H54 (cell line): ENCODE measurements at regions not wholly inside any gene's neighbourhood (a gene's known extent, or its start where the extent isn't known, plus 50 kb on each side); places are given as distances from the start of the nearest gene placed in this dataset.
"Not testable (repeated sequence)": the region's sequence is repeated elsewhere in the genome, so short reads cannot be mapped to it uniquely, and the experiment has no call there.

Source experiments
- DNase-seq: peaks from one replicate; pipeline ENCODE4 v3.0.0; 2011; ENCODE audit warnings: low spot score, mixed read lengths; ENCODE audit not compliant: insufficient read length
- FAIRE-seq: peaks from 3 replicates; lab custom pipeline; 2011; peaks lifted over from hg19 to GRCh38; lab: Jason Lieb, UNC
- POLR2A ChIP-seq: IDR thresholded peaks from 2 replicates; pipeline ENCODE4 v1.6.1; 2011; ENCODE audit warnings: low read depth, mild to moderate bottlenecking, low read length

GRCh38 chr6:19719691-19720128, 117.5 kb upstream of the ID4 start:
- no peak for TF ChIP-seq POLR2A
- DNase-seq (no peak), FAIRE-seq (no peak)

DNA sequence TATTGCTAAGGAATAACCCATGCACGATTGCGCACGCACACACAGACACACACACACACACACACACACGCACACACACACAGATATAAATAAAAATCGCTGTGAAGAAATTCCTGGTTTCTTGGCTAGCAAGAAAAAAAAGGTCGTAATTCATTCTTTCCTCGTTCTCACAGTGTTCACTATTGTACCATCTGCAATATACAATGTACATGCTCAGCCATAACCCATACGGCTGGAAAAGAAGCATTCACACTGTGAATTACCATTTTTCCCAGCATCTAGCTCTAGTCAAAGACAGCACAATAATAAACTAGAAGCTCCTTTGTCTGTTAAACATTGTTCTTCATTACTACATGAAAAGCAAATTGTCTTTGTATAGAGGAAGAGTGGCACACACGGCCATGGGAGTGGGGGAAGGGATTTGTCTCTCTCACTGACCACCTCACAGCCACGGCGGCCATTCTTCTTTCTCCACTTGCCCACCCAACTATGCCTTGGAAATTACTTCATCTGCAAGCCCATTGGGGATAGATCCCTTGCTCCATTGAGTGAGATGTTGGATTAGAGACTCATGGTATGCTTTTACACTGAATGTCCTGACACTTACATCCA, 115.3 kb upstream of the ID4 start:
- no peak for DNase-seq
- TF ChIP-seq POLR2A = no peak
- FAIRE-seq = no peak

GRCh38 chr6:19722999-19723398, 114.2 kb upstream of the ID4 start:
- DNase-seq (no peak), FAIRE-seq (no peak)
- no peak for TF ChIP-seq POLR2A

DNA sequence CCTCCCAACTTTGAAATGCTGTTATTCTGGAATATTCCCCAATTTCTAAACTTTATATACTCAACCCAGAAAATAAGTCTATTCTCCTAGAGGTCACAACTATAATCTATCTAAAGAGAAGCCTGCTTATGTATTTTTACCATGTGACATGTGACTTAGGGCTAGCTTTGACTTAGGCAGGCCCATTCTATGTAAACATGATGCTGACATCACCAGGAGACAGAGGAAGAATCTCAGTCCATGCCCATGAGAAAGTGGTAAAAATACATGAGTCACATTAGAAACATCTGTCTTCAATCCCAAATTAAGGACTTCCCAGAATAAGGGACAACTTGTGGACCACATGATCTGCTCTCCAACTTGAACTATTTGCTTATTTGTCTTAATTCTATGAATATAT, 113.6 kb upstream of the ID4 start:
- no peak for FAIRE-seq
- TF ChIP-seq POLR2A = no peak
- DNase-seq = peak; percentile 9

DNA sequence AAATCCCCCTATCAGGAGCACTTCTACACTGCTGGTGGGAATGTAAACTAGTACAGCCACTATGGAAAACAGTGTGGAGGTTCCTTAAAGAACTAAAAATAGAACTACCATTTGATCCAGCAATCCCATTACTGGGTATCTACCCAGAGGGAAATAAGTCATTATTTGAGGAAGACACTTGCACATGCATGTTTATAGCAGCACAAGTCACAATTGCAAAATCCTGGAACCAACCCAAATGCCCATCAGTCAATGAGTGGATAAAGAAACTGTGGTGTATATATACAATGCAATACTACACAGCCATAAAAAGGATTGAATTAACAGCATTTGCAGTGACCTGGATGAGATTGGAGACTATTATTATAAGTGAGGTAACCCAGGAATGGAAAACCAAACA, 111.7 kb upstream of the ID4 start:
- not testable (repeated sequence) for FAIRE-seq, DNase-seq

DNA sequence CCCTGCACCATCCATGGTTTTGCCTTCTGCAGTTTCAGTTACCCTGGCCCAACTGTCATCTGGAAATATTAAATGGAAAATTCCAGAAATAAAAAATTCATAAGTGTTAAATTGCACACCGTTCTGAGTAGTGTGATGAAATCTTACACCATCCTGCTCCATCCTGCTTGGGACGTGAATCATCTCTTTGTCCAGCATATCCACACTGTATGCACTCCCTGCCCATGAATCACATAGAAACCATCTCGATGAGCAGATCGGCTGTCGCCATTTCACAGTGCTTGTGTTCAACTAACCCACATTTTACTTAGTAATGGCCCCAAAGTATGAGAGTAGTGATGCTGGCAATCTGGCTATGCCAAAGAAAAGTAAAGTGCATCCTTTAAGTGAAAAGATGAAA, 105.9 kb upstream of the ID4 start:
- no peak for TF ChIP-seq POLR2A
- FAIRE-seq (peak; percentile 96), DNase-seq (peak; percentile 27)

DNA sequence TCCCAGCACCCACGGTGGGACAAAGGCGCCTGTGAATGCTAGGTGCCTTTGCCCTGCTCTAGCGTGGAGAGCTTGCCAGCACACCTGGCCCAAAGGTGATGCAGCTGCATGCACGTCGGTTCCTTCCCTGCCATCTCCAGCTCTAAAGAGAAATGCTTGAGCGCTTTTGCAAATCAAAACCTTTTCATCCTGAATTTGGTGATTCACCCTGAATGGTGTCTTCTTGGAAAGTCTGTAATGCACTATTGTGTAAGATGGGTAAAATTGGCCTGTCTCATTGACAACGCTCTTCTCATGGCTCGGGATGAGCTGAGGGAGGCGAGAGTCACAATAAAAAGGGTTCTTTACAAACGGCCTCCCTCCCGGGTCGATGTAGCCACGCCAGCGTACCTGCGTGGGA, 103.1 kb upstream of the ID4 start:
- TF ChIP-seq POLR2A = no peak
- DNase-seq (no peak), FAIRE-seq (no peak)

DNA sequence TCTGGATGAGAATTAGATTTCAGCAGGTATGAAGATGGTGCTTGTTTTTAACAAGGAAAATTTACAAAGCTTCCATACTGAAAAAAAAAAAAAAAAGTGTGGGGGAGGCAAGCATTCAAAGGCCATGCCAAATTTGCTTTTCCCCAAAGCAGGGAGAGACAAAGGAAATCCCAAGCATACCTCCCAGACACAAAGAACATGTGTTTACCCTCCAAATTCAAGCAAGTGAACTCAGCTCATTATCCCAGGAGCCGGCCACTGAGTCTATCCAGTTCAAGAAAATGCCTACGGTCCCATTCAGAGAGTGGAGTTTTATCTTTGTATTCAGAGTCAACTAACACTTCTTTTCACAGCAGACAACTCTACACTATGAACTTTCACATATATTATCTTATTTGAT, 102.7 kb upstream of the ID4 start:
- no peak for TF ChIP-seq POLR2A
- FAIRE-seq = no peak
- no peak for DNase-seq

GRCh38 chr6:19736066-19736465, 101.1 kb upstream of the ID4 start:
- no peak for TF ChIP-seq POLR2A
- no peak for DNase-seq
- no peak for FAIRE-seq

DNA sequence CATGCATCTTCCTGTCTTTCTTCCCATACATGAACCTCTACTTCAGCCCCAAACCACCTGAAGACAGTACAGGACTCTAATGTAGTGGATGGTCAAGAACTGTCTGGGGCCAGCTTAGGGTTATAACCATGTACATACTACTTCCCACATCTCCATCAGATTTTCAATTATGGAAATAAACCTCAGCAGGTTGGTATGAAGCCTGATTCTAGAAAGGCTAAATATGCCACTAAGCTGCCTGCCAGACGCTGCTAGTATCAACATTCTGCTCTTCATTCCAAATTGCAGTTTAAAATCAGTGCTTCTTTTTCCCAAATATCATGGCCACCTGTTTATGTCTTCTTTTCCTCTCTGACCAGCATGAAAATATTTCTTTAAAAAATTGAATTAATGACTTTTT, 99.2 kb upstream of the ID4 start:
- no peak for FAIRE-seq
- DNase-seq = no peak
- TF ChIP-seq POLR2A = no peak

GRCh38 chr6:19749722-19750121, 87.4 kb upstream of the ID4 start:
- FAIRE-seq (no peak), DNase-seq (no peak)
- TF ChIP-seq POLR2A = no peak

- TF ChIP-seq POLR2A = no peak
- DNase-seq (no peak), FAIRE-seq (no peak)
Observed at GRCh38 chr6:19752746-19753145, 84.4 kb upstream of the ID4 start.

DNA sequence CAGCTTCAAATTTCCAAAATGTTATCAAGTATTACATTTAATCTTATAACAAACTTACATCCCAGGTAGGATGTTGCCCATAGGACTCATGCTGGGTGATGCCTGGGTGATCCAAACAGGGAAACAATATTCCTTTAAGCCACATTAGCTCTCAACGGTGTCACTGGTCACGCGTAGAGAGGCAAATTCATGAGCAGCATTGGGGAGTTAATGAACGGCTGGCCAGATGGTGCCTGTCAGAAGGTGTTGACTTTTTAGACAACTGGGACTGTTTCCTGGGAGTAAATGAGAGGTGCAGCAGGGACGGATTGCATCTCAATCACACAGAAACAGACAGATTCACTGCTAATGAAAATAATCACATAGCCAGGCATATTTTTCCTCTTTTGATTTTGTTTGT, 83.3 kb upstream of the ID4 start:
- no peak for TF ChIP-seq POLR2A
- no peak for FAIRE-seq
- DNase-seq = no peak

DNA sequence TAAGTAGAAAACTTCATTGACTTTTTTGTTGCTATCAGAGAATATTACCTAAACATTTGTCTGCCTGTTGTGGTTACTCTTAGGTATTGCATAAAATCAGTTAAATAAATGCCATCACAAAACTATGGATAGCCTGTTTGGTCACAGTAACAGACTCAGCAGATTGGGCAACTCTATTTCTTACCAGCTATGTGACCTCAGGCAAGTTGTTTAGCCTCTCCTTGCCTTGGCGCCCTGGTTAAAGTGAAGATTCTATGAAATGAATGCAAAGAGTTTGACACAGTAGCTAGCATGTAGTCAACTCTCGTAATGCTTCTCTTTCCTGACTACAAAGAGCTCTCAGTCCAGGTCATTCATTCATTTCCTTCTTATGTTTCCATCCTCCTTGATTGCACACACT, 82.5 kb upstream of the ID4 start:
- TF ChIP-seq POLR2A = no peak
- FAIRE-seq (no peak), DNase-seq (no peak)

- no peak for TF ChIP-seq POLR2A
- no peak for DNase-seq
- no peak for FAIRE-seq
Observed at GRCh38 chr6:19755181-19755580, 82.0 kb upstream of the ID4 start.

- DNase-seq (peak; percentile 7), FAIRE-seq (no peak)
- TF ChIP-seq POLR2A = no peak
Observed at GRCh38 chr6:19757036-19757435, 80.1 kb upstream of the ID4 start.
